Hematopoietic multipotent progenitor cell treated with erythropoietin and hydrocortisone succinate and interleukin-3 and kit ligand, for 6 days (in vitro differentiated cells): ENCODE measurements at regions not wholly inside any gene's neighbourhood (a gene's known extent, or its start where the extent isn't known, plus 50 kb on each side); places are given as distances from the start of the nearest gene placed in this dataset.
A peak's percentile ranks its signal among the peaks of the same experiment; 100 is the strongest.

Experiments
- DNase-seq: peaks from one replicate; pipeline ENCODE4 v3.0.0-alpha.2; 2015

GRCh38 chr7:22622116-22622785 is 104.7 kb upstream of the IL6 start:
- no peak for DNase-seq

GRCh38 chr7:22618528-22618927 is 108.5 kb upstream of the IL6 start:
- no peak for DNase-seq

- no peak for DNase-seq
Observed at GRCh38 chr7:22617166-22617565, 109.8 kb upstream of the IL6 start.

- DNase-seq: no peak
Observed at GRCh38 chr7:22613496-22613895, 113.5 kb upstream of the IL6 start.

- DNase-seq: no peak
Observed at GRCh38 chr7:22612776-22613175, 112.8 kb upstream of the STEAP1B start.

- no peak for DNase-seq
Observed at GRCh38 chr7:22611758-22612079, 111.7 kb upstream of the STEAP1B start.

GRCh38 chr7:22610951-22611757 is 111.2 kb upstream of the STEAP1B start:
- no peak for DNase-seq

- DNase-seq: no peak
Observed at GRCh38 chr7:22610263-22610662, 110.3 kb upstream of the STEAP1B start.

GRCh38 chr7:22607180-22607579 is 107.2 kb upstream of the STEAP1B start:
- DNase-seq: no peak

GRCh38 chr7:22604246-22604645 is 104.3 kb upstream of the STEAP1B start:
- no peak for DNase-seq

- no peak for DNase-seq
Observed at GRCh38 chr7:22601812-22602565, 102.0 kb upstream of the STEAP1B start.

- DNase-seq: no peak
Observed at GRCh38 chr7:22601408-22601807, 101.4 kb upstream of the STEAP1B start.

- DNase-seq: no peak
Observed at GRCh38 chr7:22601003-22601402, 101.0 kb upstream of the STEAP1B start.

- no peak for DNase-seq
Observed at GRCh38 chr7:22598318-22598920, 98.4 kb upstream of the STEAP1B start.

- DNase-seq: no peak
Observed at GRCh38 chr7:22597844-22598243, 97.9 kb upstream of the STEAP1B start.

- no peak for DNase-seq
Observed at GRCh38 chr7:22596763-22597400, 96.9 kb upstream of the STEAP1B start.

GRCh38 chr7:22594020-22594419 is 94.0 kb upstream of the STEAP1B start:
- no peak for DNase-seq

- no peak for DNase-seq
Observed at GRCh38 chr7:22591271-22591670, 91.3 kb upstream of the STEAP1B start.

GRCh38 chr7:22589641-22590201 is 89.7 kb upstream of the STEAP1B start:
- no peak for DNase-seq

GRCh38 chr7:22588351-22588750 is 88.4 kb upstream of the STEAP1B start:
- DNase-seq: no peak

- peak; percentile 70 for DNase-seq
Observed at GRCh38 chr7:22587322-22587721, 87.3 kb upstream of the STEAP1B start.

GRCh38 chr7:22586786-22587140 is 86.8 kb upstream of the STEAP1B start:
- no peak for DNase-seq
